GM23338 (cell line): ENCODE measurements at regions not wholly inside any gene's neighbourhood (a gene's known extent, or its start where the extent isn't known, plus 50 kb on each side); places are given as distances from the start of the nearest gene placed in this dataset.

Experiments used
- ATAC-seq: fragments of 200-7000 bp; cut with Tn5 transposase; 3 replicates; pipeline ENCODE4 v1.9.1; 2020
- DNase-seq: peaks from one replicate; pipeline ENCODE4 v3.0.0-alpha.2; 2015; ENCODE audit warnings: low spot score
- H2AFZ ChIP-seq: fragments of 200-600 bp; sonication (generic); 2 replicates; pipeline ENCODE4 v1.8.0; 2016; ENCODE audit warnings: antibody characterized with exemption, mild to moderate bottlenecking, moderate library complexity
- H3F3A ChIP-seq: fragments of 200-600 bp; sonication (generic); replicated peaks from 2 replicates; pipeline ENCODE4 v1.8.0; 2017; ENCODE audit warnings: antibody characterized with exemption, mixed run types, low read depth
- H3K27ac ChIP-seq: fragments of 200-600 bp; sonication (generic); 2 replicates; pipeline ENCODE4 v1.6.1; 2016; ENCODE audit warnings: low read depth
- H3K27me3 ChIP-seq: fragments of 200-600 bp; sonication (generic); 2 replicates; pipeline ENCODE4 v1.8.0; 2016; ENCODE audit warnings: mild to moderate bottlenecking, mixed run types, moderate library complexity; ENCODE audit not compliant: insufficient read depth
- H3K36me3 ChIP-seq: fragments of 200-600 bp; sonication (generic); 2 replicates; pipeline ENCODE4 v1.8.0; 2016; ENCODE audit warnings: mild to moderate bottlenecking; ENCODE audit not compliant: insufficient read depth
- H3K4me1 ChIP-seq: fragments of 200-600 bp; sonication (generic); 2 replicates; pipeline ENCODE4 v1.8.0; 2016; ENCODE audit warnings: mild to moderate bottlenecking, moderate library complexity; ENCODE audit not compliant: insufficient read depth
- H3K4me2 ChIP-seq: fragments of 200-600 bp; sonication (generic); 2 replicates; pipeline ENCODE4 v1.7.1; 2017; ENCODE audit warnings: mixed run types
- H3K4me3 ChIP-seq: fragments of 200-600 bp; sonication (generic); 2 replicates; pipeline ENCODE4 v1.6.1; 2016; ENCODE audit warnings: mixed run types
- H3K79me2 ChIP-seq: fragments of 200-600 bp; sonication (generic); replicated peaks from 2 replicates; pipeline ENCODE4 v1.8.0; 2017; ENCODE audit warnings: mild to moderate bottlenecking; ENCODE audit not compliant: insufficient read depth
- H3K9me2 ChIP-seq: fragments of 200-600 bp; sonication (generic); 2 replicates; pipeline ENCODE4 v1.8.0; 2017; ENCODE audit not compliant: insufficient read depth
- H4K20me1 ChIP-seq: fragments of 200-600 bp; sonication (generic); replicated peaks from 2 replicates; pipeline ENCODE4 v1.8.0; 2017; ENCODE audit warnings: mild to moderate bottlenecking; ENCODE audit not compliant: insufficient read depth
- H3K27ac Mint-ChIP-seq: 2 replicates; pipeline ENCODE4 v1.8.0; 2020; ENCODE audit warnings: inconsistent platforms, mild to moderate bottlenecking, moderate library complexity, mixed read lengths
- H3K27me3 Mint-ChIP-seq: 3 replicates; pipeline ENCODE4 v1.8.0; 2022; ENCODE audit warnings: low read depth, mild to moderate bottlenecking, moderate library complexity, mixed read lengths, inconsistent platforms; ENCODE audit not compliant: insufficient read depth, poor library complexity
- H3K36me3 Mint-ChIP-seq: 3 replicates; pipeline ENCODE4 v1.8.0; 2021; ENCODE audit warnings: low read depth, mild to moderate bottlenecking, inconsistent platforms, moderate library complexity, mixed read lengths
- H3K4me1 Mint-ChIP-seq: 3 replicates; pipeline ENCODE4 v1.8.0; 2020; ENCODE audit warnings: mild to moderate bottlenecking, inconsistent platforms, mixed read lengths
- H3K4me3 Mint-ChIP-seq: 3 replicates; pipeline ENCODE4 v1.8.0; 2021; ENCODE audit warnings: moderate library complexity, mild to moderate bottlenecking, inconsistent platforms, mixed read lengths
- H3K9me3 Mint-ChIP-seq: 3 replicates; pipeline ENCODE4 v1.8.0; 2020; ENCODE audit warnings: moderate library complexity, mild to moderate bottlenecking, inconsistent platforms, mixed read lengths
- CREB1 ChIP-seq: fragments of 250-450 bp; sonication (Bioruptor Pico); IDR thresholded peaks from 2 replicates; pipeline ENCODE4 v1.5.0; 2020; ENCODE audit warnings: low read depth, mild to moderate bottlenecking, moderate library complexity
- EZH2 ChIP-seq: fragments of 200-600 bp; sonication (generic); IDR thresholded peaks from one replicate; pipeline ENCODE4 v1.8.0; 2017; ENCODE audit warnings: antibody characterized with exemption, mild to moderate bottlenecking, low read depth; ENCODE audit not compliant: unreplicated experiment
- EZH2phosphoT487 ChIP-seq: fragments of 200-600 bp; sonication (generic); IDR thresholded peaks from one replicate; pipeline ENCODE4 v1.8.1; 2018; ENCODE audit warnings: antibody characterized with exemption; ENCODE audit not compliant: unreplicated experiment
- JUNB ChIP-seq: IDR thresholded peaks from one replicate; pipeline ENCODE4 v1.6.1; 2016; ENCODE audit warnings: antibody characterized with exemption; ENCODE audit not compliant: unreplicated experiment
- NANOG ChIP-seq: IDR thresholded peaks from 2 replicates; pipeline ENCODE4 v1.6.1; 2016; ENCODE audit warnings: antibody characterized with exemption, borderline replicate concordance
- POLR2AphosphoS5 ChIP-seq: IDR thresholded peaks from 2 replicates; pipeline ENCODE4 v1.6.1; 2016; ENCODE audit warnings: antibody characterized with exemption, low read depth
- STAT1 ChIP-seq: IDR thresholded peaks from one replicate; pipeline ENCODE4 v1.6.1; 2016; ENCODE audit warnings: antibody characterized with exemption; ENCODE audit not compliant: unreplicated experiment
- ZNF114 ChIP-seq: fragments of 250-450 bp; sonication (Bioruptor Pico); IDR thresholded peaks from 2 replicates; pipeline ENCODE4 v1.5.0; 2020; ENCODE audit warnings: mild to moderate bottlenecking, moderate library complexity
- ZNF331 ChIP-seq: fragments of 250-450 bp; sonication (Bioruptor Pico); IDR thresholded peaks from 2 replicates; pipeline ENCODE4 v1.5.0; 2020; ENCODE audit warnings: low read depth, mild to moderate bottlenecking, moderate library complexity
- TF ChIP-seq, protein P1 (sequence below), 2 experiments: fragments of 200-600 bp in 1 of 2; sonication (generic) in 1 of 2; conservative IDR thresholded peaks; 2 replicates each; pipeline versions ENCODE4 v1.5.1 to v1.6.1; 2016 to 2017; ENCODE audit warnings: antibody characterized with exemption in 2 of 2, low read depth in 2 of 2, mild to moderate bottlenecking in 2 of 2, moderate library complexity in 1 of 2
- TF ChIP-seq, protein P2 (sequence below): fragments of 250-450 bp; sonication (Bioruptor Pico); IDR thresholded peaks from 2 replicates; pipeline ENCODE4 v1.5.0; 2020; ENCODE audit warnings: mild to moderate bottlenecking, moderate library complexity
- TF ChIP-seq, protein P3 (sequence below): IDR thresholded peaks from one replicate; pipeline ENCODE4 v1.6.1; 2018; ENCODE audit warnings: antibody characterized with exemption; ENCODE audit not compliant: unreplicated experiment
- TF ChIP-seq, protein P4 (sequence below): IDR thresholded peaks from 2 replicates; pipeline ENCODE4 v1.6.1; 2016; ENCODE audit warnings: antibody characterized with exemption

DNA sequence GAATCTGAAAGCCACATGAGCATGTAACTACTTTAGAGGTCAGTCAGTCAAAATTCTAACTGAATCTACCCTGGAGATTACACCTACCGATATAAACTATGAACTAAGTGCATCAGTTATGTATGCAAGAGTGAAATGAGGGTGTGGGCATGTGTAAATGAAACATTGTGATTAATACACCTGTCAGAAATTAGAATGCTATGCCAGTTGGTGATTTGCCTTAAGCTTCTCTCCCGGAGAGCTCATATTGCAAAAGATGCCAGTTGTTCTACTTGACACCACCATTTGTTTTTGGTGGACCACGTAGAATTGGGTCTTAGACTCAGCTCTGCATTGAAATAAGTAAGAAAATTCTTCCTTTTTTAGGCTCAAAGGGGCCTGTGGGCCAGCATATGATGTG is 91.0 kb upstream of the KBTBD8 start:
- Histone ChIP-seq H3K79me2 (no peaks in the 10 kb centered on the region), H3K36me3 (no peaks in the 10 kb centered on the region), H3K27ac (no peak overlapping the region), H3K4me2 (no peak overlapping the region), H3K4me3 (no peak overlapping the region), H3K9me2 (peaks cover 4% of the 10 kb centered on the region), H3K27me3 (no peaks in the 10 kb centered on the region), H2AFZ (no peak overlapping the region), H3K4me1 (no peaks in the 10 kb centered on the region), H4K20me1 (no peaks in the 10 kb centered on the region), H3F3A (no peaks in the 10 kb centered on the region)
- Mint-ChIP-seq H3K9me3 (peaks cover 11% of the 10 kb centered on the region), H3K27ac (no peak overlapping the region), H3K4me3 (no peak overlapping the region), H3K4me1 (peaks cover 4% of the 10 kb centered on the region), H3K36me3 (peaks cover 3% of the 10 kb centered on the region; the same call in 2 of the 3 replicates), H3K27me3 (peaks cover 2% of the 10 kb centered on the region)
- ATAC-seq (no peak), DNase-seq (no peak)
- TF ChIP-seq, protein P1, sequence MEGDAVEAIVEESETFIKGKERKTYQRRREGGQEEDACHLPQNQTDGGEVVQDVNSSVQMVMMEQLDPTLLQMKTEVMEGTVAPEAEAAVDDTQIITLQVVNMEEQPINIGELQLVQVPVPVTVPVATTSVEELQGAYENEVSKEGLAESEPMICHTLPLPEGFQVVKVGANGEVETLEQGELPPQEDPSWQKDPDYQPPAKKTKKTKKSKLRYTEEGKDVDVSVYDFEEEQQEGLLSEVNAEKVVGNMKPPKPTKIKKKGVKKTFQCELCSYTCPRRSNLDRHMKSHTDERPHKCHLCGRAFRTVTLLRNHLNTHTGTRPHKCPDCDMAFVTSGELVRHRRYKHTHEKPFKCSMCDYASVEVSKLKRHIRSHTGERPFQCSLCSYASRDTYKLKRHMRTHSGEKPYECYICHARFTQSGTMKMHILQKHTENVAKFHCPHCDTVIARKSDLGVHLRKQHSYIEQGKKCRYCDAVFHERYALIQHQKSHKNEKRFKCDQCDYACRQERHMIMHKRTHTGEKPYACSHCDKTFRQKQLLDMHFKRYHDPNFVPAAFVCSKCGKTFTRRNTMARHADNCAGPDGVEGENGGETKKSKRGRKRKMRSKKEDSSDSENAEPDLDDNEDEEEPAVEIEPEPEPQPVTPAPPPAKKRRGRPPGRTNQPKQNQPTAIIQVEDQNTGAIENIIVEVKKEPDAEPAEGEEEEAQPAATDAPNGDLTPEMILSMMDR (conservative IDR thresholded peaks at IDR 0.05; ENCODE audit: low read depth in 2 of 2), result no peak
- no peak for TF ChIP-seq EZH2
- TF ChIP-seq STAT1, result no peak
- TF ChIP-seq CREB1, result no peak
- TF ChIP-seq, protein P2, sequence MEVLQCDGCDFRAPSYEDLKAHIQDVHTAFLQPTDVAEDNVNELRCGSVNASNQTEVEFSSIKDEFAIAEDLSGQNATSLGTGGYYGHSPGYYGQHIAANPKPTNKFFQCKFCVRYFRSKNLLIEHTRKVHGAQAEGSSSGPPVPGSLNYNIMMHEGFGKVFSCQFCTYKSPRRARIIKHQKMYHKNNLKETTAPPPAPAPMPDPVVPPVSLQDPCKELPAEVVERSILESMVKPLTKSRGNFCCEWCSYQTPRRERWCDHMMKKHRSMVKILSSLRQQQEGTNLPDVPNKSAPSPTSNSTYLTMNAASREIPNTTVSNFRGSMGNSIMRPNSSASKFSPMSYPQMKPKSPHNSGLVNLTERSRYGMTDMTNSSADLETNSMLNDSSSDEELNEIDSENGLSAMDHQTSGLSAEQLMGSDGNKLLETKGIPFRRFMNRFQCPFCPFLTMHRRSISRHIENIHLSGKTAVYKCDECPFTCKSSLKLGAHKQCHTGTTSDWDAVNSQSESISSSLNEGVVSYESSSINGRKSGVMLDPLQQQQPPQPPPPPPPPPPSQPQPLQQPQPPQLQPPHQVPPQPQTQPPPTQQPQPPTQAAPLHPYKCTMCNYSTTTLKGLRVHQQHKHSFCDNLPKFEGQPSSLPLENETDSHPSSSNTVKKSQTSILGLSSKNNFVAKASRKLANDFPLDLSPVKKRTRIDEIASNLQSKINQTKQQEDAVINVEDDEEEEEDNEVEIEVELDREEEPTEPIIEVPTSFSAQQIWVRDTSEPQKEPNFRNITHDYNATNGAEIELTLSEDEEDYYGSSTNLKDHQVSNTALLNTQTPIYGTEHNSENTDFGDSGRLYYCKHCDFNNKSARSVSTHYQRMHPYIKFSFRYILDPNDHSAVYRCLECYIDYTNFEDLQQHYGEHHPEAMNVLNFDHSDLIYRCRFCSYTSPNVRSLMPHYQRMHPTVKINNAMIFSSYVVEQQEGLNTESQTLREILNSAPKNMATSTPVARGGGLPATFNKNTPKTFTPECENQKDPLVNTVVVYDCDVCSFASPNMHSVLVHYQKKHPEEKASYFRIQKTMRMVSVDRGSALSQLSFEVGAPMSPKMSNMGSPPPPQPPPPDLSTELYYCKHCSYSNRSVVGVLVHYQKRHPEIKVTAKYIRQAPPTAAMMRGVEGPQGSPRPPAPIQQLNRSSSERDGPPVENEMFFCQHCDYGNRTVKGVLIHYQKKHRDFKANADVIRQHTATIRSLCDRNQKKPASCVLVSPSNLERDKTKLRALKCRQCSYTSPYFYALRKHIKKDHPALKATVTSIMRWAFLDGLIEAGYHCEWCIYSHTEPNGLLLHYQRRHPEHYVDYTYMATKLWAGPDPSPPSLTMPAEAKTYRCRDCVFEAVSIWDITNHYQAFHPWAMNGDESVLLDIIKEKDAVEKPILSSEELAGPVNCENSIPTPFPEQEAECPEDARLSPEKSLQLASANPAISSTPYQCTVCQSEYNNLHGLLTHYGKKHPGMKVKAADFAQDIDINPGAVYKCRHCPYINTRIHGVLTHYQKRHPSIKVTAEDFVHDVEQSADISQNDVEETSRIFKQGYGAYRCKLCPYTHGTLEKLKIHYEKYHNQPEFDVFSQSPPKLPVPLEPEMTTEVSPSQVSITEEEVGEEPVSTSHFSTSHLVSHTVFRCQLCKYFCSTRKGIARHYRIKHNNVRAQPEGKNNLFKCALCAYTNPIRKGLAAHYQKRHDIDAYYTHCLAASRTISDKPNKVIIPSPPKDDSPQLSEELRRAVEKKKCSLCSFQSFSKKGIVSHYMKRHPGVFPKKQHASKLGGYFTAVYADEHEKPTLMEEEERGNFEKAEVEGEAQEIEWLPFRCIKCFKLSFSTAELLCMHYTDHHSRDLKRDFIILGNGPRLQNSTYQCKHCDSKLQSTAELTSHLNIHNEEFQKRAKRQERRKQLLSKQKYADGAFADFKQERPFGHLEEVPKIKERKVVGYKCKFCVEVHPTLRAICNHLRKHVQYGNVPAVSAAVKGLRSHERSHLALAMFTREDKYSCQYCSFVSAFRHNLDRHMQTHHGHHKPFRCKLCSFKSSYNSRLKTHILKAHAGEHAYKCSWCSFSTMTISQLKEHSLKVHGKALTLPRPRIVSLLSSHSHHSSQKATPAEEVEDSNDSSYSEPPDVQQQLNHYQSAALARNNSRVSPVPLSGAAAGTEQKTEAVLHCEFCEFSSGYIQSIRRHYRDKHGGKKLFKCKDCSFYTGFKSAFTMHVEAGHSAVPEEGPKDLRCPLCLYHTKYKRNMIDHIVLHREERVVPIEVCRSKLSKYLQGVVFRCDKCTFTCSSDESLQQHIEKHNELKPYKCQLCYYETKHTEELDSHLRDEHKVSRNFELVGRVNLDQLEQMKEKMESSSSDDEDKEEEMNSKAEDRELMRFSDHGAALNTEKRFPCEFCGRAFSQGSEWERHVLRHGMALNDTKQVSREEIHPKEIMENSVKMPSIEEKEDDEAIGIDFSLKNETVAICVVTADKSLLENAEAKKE (CRISPR knock-in tag), result no peak
- TF ChIP-seq ZNF114, result no peak
- TF ChIP-seq, protein P3, sequence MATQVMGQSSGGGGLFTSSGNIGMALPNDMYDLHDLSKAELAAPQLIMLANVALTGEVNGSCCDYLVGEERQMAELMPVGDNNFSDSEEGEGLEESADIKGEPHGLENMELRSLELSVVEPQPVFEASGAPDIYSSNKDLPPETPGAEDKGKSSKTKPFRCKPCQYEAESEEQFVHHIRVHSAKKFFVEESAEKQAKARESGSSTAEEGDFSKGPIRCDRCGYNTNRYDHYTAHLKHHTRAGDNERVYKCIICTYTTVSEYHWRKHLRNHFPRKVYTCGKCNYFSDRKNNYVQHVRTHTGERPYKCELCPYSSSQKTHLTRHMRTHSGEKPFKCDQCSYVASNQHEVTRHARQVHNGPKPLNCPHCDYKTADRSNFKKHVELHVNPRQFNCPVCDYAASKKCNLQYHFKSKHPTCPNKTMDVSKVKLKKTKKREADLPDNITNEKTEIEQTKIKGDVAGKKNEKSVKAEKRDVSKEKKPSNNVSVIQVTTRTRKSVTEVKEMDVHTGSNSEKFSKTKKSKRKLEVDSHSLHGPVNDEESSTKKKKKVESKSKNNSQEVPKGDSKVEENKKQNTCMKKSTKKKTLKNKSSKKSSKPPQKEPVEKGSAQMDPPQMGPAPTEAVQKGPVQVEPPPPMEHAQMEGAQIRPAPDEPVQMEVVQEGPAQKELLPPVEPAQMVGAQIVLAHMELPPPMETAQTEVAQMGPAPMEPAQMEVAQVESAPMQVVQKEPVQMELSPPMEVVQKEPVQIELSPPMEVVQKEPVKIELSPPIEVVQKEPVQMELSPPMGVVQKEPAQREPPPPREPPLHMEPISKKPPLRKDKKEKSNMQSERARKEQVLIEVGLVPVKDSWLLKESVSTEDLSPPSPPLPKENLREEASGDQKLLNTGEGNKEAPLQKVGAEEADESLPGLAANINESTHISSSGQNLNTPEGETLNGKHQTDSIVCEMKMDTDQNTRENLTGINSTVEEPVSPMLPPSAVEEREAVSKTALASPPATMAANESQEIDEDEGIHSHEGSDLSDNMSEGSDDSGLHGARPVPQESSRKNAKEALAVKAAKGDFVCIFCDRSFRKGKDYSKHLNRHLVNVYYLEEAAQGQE, result no peak
- no peak for TF ChIP-seq JUNB
- TF ChIP-seq NANOG, result no peak
- TF ChIP-seq ZNF331, result no peak
- TF ChIP-seq, protein P4, sequence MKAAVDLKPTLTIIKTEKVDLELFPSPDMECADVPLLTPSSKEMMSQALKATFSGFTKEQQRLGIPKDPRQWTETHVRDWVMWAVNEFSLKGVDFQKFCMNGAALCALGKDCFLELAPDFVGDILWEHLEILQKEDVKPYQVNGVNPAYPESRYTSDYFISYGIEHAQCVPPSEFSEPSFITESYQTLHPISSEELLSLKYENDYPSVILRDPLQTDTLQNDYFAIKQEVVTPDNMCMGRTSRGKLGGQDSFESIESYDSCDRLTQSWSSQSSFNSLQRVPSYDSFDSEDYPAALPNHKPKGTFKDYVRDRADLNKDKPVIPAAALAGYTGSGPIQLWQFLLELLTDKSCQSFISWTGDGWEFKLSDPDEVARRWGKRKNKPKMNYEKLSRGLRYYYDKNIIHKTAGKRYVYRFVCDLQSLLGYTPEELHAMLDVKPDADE, result no peak
- no peak for TF ChIP-seq POLR2AphosphoS5
- TF ChIP-seq EZH2phosphoT487, result no peak
